Transverse colon (tissue), 3 donors: ENCODE measurements at regions not wholly inside any gene's neighbourhood (a gene's known extent, or its start where the extent isn't known, plus 50 kb on each side); places are given as distances from the start of the nearest gene placed in this dataset.

Source experiments
- CTCF ChIP-seq, 5 experiments: fragments of 200-600 bp in 3 of 5; fragments of 450-650 bp in 2 of 5; sonication (generic) in 3 of 5; IDR thresholded peaks; 1 replicate in 2 of 5; 2 replicates in 3 of 5; pipeline ENCODE4 v1.5.1; 2016 to 2017; ENCODE audit warnings: antibody characterized with exemption in 5 of 5, inconsistent platforms in 3 of 5, mild to moderate bottlenecking in 2 of 5, moderate library complexity in 1 of 5
- EP300 ChIP-seq: sonication (generic); formaldehyde crosslinking; IDR thresholded peaks from one replicate; pipeline ENCODE4 v1.6.1; 2017; ENCODE audit warnings: antibody characterized with exemption, low read depth

- TF ChIP-seq CTCF (IDR thresholded peaks at IDR 0.05) (no peak), EP300 (no peak)
Measured at GRCh38 chr12:130104571-130105106, 57.6 kb upstream of the FZD10 start.
